Activated T-helper 1 cell treated with anti-CD3 and anti-CD28 coated beads, Interleukin-12 subunit alpha, Interleukin-12 subunit beta, Interleukin-2, Interleukin-4 antibody, amounts not matched to agents 30 ng/mL and 10 ng/mL and 1 ng/mL, durations not matched to agents 14 hours and 24 hours and 36 hours (primary cell): ENCODE measurements at regions not wholly inside any gene's neighbourhood (a gene's known extent, or its start where the extent isn't known, plus 50 kb on each side); places are given as distances from the start of the nearest gene placed in this dataset.

ENCODE experiments used
- DNase-seq: peaks from one replicate; pipeline ENCODE4 v3.0.0; 2021; ENCODE audit warnings: low spot score
- H3K27ac Mint-ChIP-seq: one replicate; pipeline ENCODE4 v1.8.0; 2021; ENCODE audit warnings: mild to moderate bottlenecking, mixed read lengths
- H3K27me3 Mint-ChIP-seq: one replicate; pipeline ENCODE4 v1.8.0; 2022; ENCODE audit warnings: mild to moderate bottlenecking, moderate library complexity, mixed read lengths; ENCODE audit not compliant: insufficient read depth
- H3K36me3 Mint-ChIP-seq: one replicate; pipeline ENCODE4 v1.8.0; 2021; ENCODE audit warnings: low read depth, mixed read lengths
- H3K4me1 Mint-ChIP-seq: one replicate; pipeline ENCODE4 v1.8.0; 2021; ENCODE audit warnings: low read depth, mixed read lengths
- H3K4me3 Mint-ChIP-seq: one replicate; pipeline ENCODE4 v1.8.0; 2021; ENCODE audit warnings: mild to moderate bottlenecking, moderate library complexity, mixed read lengths
- H3K9me3 Mint-ChIP-seq: one replicate; pipeline ENCODE4 v1.8.0; 2021; ENCODE audit warnings: mixed read lengths
- intact Hi-C: fragments of 100-400 bp; cut with micrococcal nuclease; formaldehyde crosslinking; loops from one replicate; pipeline ENCODE4 v1.15.1; 2024

GRCh38 chr6:66993272-66993671 is 1286.2 kb upstream of the EYS start:
- H3K27ac Mint-ChIP-seq = no peak overlapping the region
- DNase-seq = no peak
- no peaks in the 10 kb centered on the region for H3K4me1 Mint-ChIP-seq
- peaks cover 20% of the 10 kb centered on the region for H3K9me3 Mint-ChIP-seq
- H3K27me3 Mint-ChIP-seq = no peaks in the 10 kb centered on the region
- H3K4me3 Mint-ChIP-seq = no peak overlapping the region
- intact Hi-C loops = no loop called here
- H3K36me3 Mint-ChIP-seq = no peaks in the 10 kb centered on the region

DNA sequence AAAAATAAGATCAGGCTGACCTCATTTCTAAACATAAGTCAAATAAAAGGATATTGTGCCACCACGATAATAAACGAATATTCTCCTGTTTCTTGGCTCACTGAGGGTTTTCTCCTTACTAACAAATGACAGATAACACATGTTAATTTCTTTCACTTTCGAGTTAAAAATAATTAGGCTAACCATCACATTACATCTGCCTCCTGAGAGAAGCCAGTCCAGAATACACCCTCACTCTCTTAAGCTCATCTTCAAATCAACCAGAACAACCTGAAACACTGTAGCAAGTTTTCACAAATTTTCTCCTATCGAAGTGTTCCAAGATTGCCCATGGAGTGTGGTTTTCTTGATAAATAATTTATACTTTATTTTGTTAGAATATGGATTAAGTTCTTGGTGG is 1285.6 kb upstream of the EYS start:
- H3K27me3 Mint-ChIP-seq = no peaks in the 10 kb centered on the region
- no peaks in the 10 kb centered on the region for H3K4me1 Mint-ChIP-seq
- no peaks in the 10 kb centered on the region for H3K36me3 Mint-ChIP-seq
- intact Hi-C loops = no loop called here
- no peak for DNase-seq
- H3K4me3 Mint-ChIP-seq = no peak overlapping the region
- peaks cover 17% of the 10 kb centered on the region for H3K9me3 Mint-ChIP-seq
- H3K27ac Mint-ChIP-seq = no peak overlapping the region

DNA sequence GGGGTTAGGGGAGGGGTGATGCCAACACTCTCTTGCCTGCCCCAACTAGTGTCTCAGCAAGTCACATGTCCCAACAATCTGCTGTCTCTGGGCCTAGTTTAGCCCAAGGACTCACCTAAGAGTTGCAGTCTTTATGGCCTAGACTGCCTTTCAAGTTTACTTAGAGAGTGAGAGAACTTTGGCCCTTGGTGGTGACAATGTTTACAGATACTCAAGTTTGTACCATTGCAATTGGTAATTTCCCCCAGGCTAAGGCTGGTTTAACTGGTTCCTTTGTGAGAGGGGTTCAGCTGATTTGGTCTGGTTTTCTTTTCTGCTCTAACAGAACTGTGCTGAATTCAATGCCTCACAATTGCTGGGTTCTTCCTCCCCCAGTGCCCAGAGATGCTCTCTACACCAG is 1279.9 kb upstream of the EYS start:
- DNase-seq = no peak
- Mint-ChIP-seq H3K27ac (no peak overlapping the region), H3K27me3 (no peaks in the 10 kb centered on the region), H3K4me1 (no peaks in the 10 kb centered on the region), H3K9me3 (peaks cover 30% of the 10 kb centered on the region), H3K36me3 (no peaks in the 10 kb centered on the region), H3K4me3 (no peak overlapping the region)
- intact Hi-C loops = no loop called here

GRCh38 chr6:66985816-66986215 is 1278.8 kb upstream of the EYS start:
- Mint-ChIP-seq H3K4me1 (no peaks in the 10 kb centered on the region), H3K36me3 (no peaks in the 10 kb centered on the region), H3K4me3 (no peak overlapping the region), H3K9me3 (peaks cover 29% of the 10 kb centered on the region), H3K27ac (no peak overlapping the region), H3K27me3 (no peaks in the 10 kb centered on the region)
- intact Hi-C loops = no loop called here
- DNase-seq = no peak

- intact Hi-C loops = no loop called here
- Mint-ChIP-seq H3K27me3 (no peaks in the 10 kb centered on the region), H3K36me3 (no peaks in the 10 kb centered on the region), H3K9me3 (peaks cover 4% of the 10 kb centered on the region), H3K4me1 (no peaks in the 10 kb centered on the region), H3K27ac (no peak overlapping the region), H3K4me3 (no peak overlapping the region)
- DNase-seq = no peak
Observed at GRCh38 chr6:66970373-66970772, 1263.3 kb upstream of the EYS start.

DNA sequence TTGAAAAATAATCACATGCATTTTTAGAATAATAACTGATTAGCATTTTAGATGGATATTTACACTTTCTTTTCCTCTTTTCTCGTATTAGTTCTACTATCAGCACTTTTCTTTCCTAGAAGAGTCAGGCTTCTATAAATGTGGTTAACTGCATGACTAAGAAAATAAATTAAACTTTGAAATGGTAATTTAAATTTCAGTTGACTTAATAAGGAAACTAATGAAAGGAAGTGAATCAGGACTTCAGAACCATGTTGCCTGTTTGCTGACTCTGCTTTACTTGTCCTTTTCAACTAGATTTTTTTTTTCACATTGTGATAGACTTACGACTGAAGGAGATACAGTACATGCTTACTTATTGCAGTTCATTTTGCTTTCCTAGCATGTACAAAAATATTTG is 1258.2 kb upstream of the EYS start:
- H3K36me3 Mint-ChIP-seq = no peaks in the 10 kb centered on the region
- intact Hi-C loops = no loop called here
- no peak overlapping the region for H3K4me3 Mint-ChIP-seq
- H3K27me3 Mint-ChIP-seq = no peaks in the 10 kb centered on the region
- H3K27ac Mint-ChIP-seq = no peak overlapping the region
- H3K4me1 Mint-ChIP-seq = no peaks in the 10 kb centered on the region
- DNase-seq = no peak
- H3K9me3 Mint-ChIP-seq = peaks cover 10% of the 10 kb centered on the region

DNA sequence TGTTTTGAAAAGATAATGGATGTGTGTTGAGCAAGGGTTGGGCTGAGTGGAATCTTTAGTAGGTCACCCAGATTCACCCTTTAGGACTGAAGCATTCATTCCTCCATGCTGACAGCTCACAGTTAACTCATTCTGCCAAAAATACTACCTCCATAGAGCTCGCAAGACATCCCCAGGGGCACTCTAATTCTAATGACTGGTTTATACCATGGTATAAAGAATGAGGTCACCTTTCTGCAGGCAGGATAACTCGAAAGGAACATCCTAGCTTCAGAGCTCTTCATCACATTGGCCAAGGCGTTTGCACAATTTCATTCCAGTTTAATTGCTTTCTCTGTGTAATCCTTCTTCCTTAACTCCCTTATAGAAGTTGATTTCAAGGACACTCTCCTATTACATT is 1257.2 kb upstream of the EYS start:
- no peaks in the 10 kb centered on the region for H3K4me1 Mint-ChIP-seq

DNA sequence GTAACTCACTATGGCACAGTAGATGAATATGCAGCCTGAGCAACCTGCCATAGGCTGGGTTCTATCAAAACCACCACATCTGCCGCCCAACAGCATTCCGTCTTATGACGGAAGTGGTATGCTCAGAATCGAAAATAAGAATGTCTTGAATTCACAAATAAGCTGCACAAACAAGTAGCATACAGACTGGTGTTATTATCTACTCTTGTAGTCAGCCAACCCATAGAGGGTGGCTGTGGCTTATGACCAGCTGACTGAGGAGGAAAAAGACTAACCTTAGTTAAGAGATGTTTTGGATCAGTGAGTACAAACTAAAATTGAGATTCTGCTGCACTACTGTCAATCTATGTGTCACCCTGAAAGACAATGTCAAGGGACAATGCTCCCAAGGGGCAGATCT is 1255.1 kb upstream of the EYS start:
- H3K4me3 Mint-ChIP-seq = no peak overlapping the region
- H3K9me3 Mint-ChIP-seq = peaks cover 5% of the 10 kb centered on the region
- no peaks in the 10 kb centered on the region for H3K27me3 Mint-ChIP-seq
- H3K4me1 Mint-ChIP-seq = no peaks in the 10 kb centered on the region
- H3K27ac Mint-ChIP-seq = no peak overlapping the region
- intact Hi-C loops = no loop called here
- DNase-seq = no peak
- no peaks in the 10 kb centered on the region for H3K36me3 Mint-ChIP-seq

More for the DNA sequence above, 1257.2 kb upstream of the EYS start:
- no peak for DNase-seq
- no peak overlapping the region for H3K4me3 Mint-ChIP-seq
- intact Hi-C loops = no loop called here
- no peaks in the 10 kb centered on the region for H3K27me3 Mint-ChIP-seq
- no peak overlapping the region for H3K27ac Mint-ChIP-seq
- H3K36me3 Mint-ChIP-seq = no peaks in the 10 kb centered on the region
- peaks cover 10% of the 10 kb centered on the region for H3K9me3 Mint-ChIP-seq

- no peak for DNase-seq
- Mint-ChIP-seq H3K27ac (no peak overlapping the region), H3K4me3 (no peak overlapping the region), H3K9me3 (peaks cover 5% of the 10 kb centered on the region), H3K36me3 (no peaks in the 10 kb centered on the region), H3K27me3 (no peaks in the 10 kb centered on the region), H3K4me1 (no peaks in the 10 kb centered on the region)
- intact Hi-C loops = no loop called here
Observed at GRCh38 chr6:66961191-66961590, 1254.2 kb upstream of the EYS start.

DNA sequence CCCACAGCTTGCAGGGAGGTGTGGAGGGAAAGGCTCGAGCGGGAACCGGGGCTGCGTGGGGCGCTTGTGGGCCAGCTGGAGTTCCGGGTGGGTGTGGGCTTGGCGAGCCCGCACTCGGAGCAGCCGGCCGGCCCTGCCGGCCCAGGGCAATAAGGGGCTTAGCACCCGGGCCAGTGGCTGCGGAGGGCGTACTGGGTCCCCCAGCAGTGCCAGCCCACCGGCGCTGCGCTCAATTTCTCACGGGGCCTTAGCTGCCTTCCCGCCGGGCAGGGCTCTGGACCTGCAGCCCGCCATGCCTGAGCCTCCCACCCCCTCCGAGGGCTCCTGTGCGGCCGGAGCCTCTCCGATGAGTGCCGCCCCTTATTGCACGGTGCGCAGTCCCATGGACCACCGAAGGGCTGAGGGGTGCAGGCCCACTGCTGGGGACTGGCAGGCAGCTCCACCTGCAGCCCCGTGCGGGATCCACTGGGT is 1242.2 kb upstream of the EYS start:
- H3K4me3 Mint-ChIP-seq = no peak overlapping the region
- intact Hi-C loops = no loop called here
- H3K4me1 Mint-ChIP-seq = no peaks in the 10 kb centered on the region
- no peaks in the 10 kb centered on the region for H3K27me3 Mint-ChIP-seq
- H3K9me3 Mint-ChIP-seq = peaks cover 6% of the 10 kb centered on the region
- no peaks in the 10 kb centered on the region for H3K36me3 Mint-ChIP-seq
- DNase-seq = no peak
- H3K27ac Mint-ChIP-seq = no peak overlapping the region

DNA sequence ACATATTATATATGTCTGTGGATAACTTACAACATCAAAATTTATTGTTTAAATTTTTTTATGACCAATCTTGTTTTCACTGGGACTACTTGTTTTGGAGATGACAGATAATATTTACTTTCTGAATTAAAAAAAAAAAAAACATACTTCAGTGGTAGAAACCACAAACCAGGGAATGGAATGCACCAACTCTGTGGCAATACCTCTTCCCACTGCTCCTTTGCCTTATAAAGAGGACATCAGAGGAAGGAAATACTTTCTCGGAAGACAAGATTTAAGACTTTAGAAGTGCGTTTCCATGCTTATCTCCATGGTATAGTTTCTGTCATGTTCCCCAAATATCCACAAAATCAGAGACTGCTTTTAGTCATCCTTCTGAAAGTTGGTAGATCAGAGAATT is 1241.1 kb upstream of the EYS start:
- Mint-ChIP-seq H3K4me1 (no peaks in the 10 kb centered on the region), H3K9me3 (peaks cover 6% of the 10 kb centered on the region), H3K36me3 (no peaks in the 10 kb centered on the region), H3K27ac (no peak overlapping the region), H3K4me3 (no peak overlapping the region), H3K27me3 (no peaks in the 10 kb centered on the region)
- DNase-seq = no peak
- intact Hi-C loops = no loop called here

DNA sequence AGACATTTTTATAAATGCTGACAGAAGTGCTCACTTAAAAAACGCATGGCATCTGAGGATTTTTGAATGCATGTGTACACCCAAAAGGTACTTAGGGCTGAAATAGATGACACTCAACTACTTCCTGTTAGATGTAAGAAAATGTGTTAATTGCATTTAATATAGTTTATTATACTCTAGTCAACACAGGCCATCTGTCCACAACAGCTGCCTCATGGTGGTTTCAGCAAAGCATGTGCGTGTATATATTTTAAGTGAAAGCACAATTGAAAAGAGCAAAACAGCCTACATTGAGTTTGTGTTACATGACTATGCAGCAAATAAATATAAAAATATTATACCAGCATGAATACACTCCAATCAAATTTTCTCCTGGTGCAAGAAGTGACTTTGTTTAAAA is 1233.0 kb upstream of the EYS start:
- Mint-ChIP-seq H3K4me3 (no peak overlapping the region), H3K27ac (no peak overlapping the region), H3K27me3 (no peaks in the 10 kb centered on the region), H3K9me3 (peaks cover 7% of the 10 kb centered on the region), H3K4me1 (no peaks in the 10 kb centered on the region), H3K36me3 (no peaks in the 10 kb centered on the region)
- intact Hi-C loops = no loop called here
- DNase-seq = no peak

DNA sequence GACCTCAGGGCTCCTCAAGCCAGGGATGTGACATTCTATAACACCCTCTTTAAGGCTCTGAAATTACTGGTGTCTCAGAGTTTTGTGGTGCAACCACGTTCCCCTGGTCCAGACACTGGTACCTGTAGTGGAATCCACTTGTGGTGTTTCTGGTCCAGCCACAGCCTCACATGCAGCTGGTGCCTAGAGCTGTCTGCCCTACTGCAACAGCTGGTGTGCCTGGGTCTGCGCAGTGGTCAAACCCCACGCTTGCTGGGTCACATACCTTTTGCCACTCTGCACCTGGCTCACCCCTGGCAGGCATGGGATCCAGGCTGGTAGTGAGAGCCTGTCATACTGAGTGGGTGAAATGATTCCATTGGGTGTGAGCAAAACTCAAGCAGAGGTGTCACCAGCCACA is 1230.2 kb upstream of the EYS start:
- Mint-ChIP-seq H3K9me3 (peaks cover 7% of the 10 kb centered on the region), H3K4me3 (no peak overlapping the region), H3K27ac (no peak overlapping the region), H3K36me3 (no peaks in the 10 kb centered on the region), H3K27me3 (no peaks in the 10 kb centered on the region), H3K4me1 (no peaks in the 10 kb centered on the region)
- no peak for DNase-seq
- intact Hi-C loops = no loop called here

- H3K36me3 Mint-ChIP-seq = no peaks in the 10 kb centered on the region
- intact Hi-C loops = no loop called here
- no peaks in the 10 kb centered on the region for H3K27me3 Mint-ChIP-seq
- H3K4me1 Mint-ChIP-seq = no peaks in the 10 kb centered on the region
- H3K9me3 Mint-ChIP-seq = peaks cover 7% of the 10 kb centered on the region
- H3K27ac Mint-ChIP-seq = no peak overlapping the region
- DNase-seq = no peak
- H3K4me3 Mint-ChIP-seq = no peak overlapping the region
Observed at GRCh38 chr6:66935612-66936011, 1228.6 kb upstream of the EYS start.
